Memory B cell (primary cell): ENCODE measurements at regions not wholly inside any gene's neighbourhood (a gene's known extent, or its start where the extent isn't known, plus 50 kb on each side); places are given as distances from the start of the nearest gene placed in this dataset.
"Not testable (repeated sequence)": the region's sequence is repeated elsewhere in the genome, so short reads cannot be mapped to it uniquely, and the experiment has no call there.

Experiments
- ATAC-seq: fragments of 150-1000 bp; cut with Tn5 transposase; 2 replicates; pipeline ENCODE4 v1.10.0; 2021; ENCODE audit warnings: low read depth, mild to moderate bottlenecking, moderate library complexity
- DNase-seq, 2 donors: peaks; one replicate each; pipeline ENCODE4 v3.0.0; 2022; ENCODE audit warnings: low spot score in 2 of 2
- H3K27ac Mint-ChIP-seq: one replicate; pipeline ENCODE4 v1.8.0; 2022; ENCODE audit warnings: mild to moderate bottlenecking, moderate library complexity, mixed read lengths
- H3K27me3 Mint-ChIP-seq: one replicate; pipeline ENCODE4 v1.8.0; 2022; ENCODE audit warnings: mixed read lengths
- H3K36me3 Mint-ChIP-seq: one replicate; pipeline ENCODE4 v1.8.0; 2022; ENCODE audit warnings: mild to moderate bottlenecking, mixed read lengths
- H3K4me1 Mint-ChIP-seq: one replicate; pipeline ENCODE4 v1.8.0; 2022; ENCODE audit warnings: mixed read lengths
- H3K4me3 Mint-ChIP-seq: one replicate; pipeline ENCODE4 v1.8.0; 2022; ENCODE audit warnings: mild to moderate bottlenecking, moderate library complexity, mixed read lengths
- H3K9me3 Mint-ChIP-seq: one replicate; pipeline ENCODE4 v1.8.0; 2022; ENCODE audit warnings: mixed read lengths

GRCh38 chr11:97895572-97895971, 1125.2 kb upstream of the CNTN5 start:
- no peak for DNase-seq
- Mint-ChIP-seq H3K4me3 (no peak overlapping the region), H3K9me3 (peaks cover 6% of the 10 kb centered on the region), H3K27me3 (no peaks in the 10 kb centered on the region), H3K4me1 (no peaks in the 10 kb centered on the region), H3K27ac (no peak overlapping the region), H3K36me3 (no peaks in the 10 kb centered on the region)
- no peak for ATAC-seq

- no peaks in the 10 kb centered on the region for H3K4me1 Mint-ChIP-seq
- H3K36me3 Mint-ChIP-seq = no peaks in the 10 kb centered on the region
- DNase-seq (no peak), ATAC-seq (no peak)
- peaks cover 6% of the 10 kb centered on the region for H3K9me3 Mint-ChIP-seq
- no peaks in the 10 kb centered on the region for H3K27me3 Mint-ChIP-seq
- H3K27ac Mint-ChIP-seq = no peak overlapping the region
- no peak overlapping the region for H3K4me3 Mint-ChIP-seq
Measured at GRCh38 chr11:97902828-97903227, 1117.9 kb upstream of the CNTN5 start.

- ATAC-seq (no peak), DNase-seq (no peak)
- Mint-ChIP-seq H3K4me3 (no peak overlapping the region), H3K9me3 (peaks cover 3% of the 10 kb centered on the region), H3K36me3 (no peaks in the 10 kb centered on the region), H3K27ac (no peak overlapping the region), H3K4me1 (no peaks in the 10 kb centered on the region), H3K27me3 (no peaks in the 10 kb centered on the region)
Measured at GRCh38 chr11:97905101-97905500, 1115.6 kb upstream of the CNTN5 start.

- H3K9me3 Mint-ChIP-seq = peaks cover 3% of the 10 kb centered on the region
- no peak overlapping the region for H3K4me3 Mint-ChIP-seq
- no peak for ATAC-seq
- H3K4me1 Mint-ChIP-seq = no peaks in the 10 kb centered on the region
- H3K27ac Mint-ChIP-seq = no peak overlapping the region
- no peaks in the 10 kb centered on the region for H3K27me3 Mint-ChIP-seq
- DNase-seq = no peak
- no peaks in the 10 kb centered on the region for H3K36me3 Mint-ChIP-seq
Measured at GRCh38 chr11:97905671-97906070, 1115.1 kb upstream of the CNTN5 start.

GRCh38 chr11:97908354-97908753, 1112.4 kb upstream of the CNTN5 start:
- ATAC-seq = no peak
- Mint-ChIP-seq H3K27ac (no peak overlapping the region), H3K36me3 (no peaks in the 10 kb centered on the region), H3K4me3 (no peak overlapping the region), H3K27me3 (no peaks in the 10 kb centered on the region), H3K4me1 (no peaks in the 10 kb centered on the region), H3K9me3 (peaks cover 1% of the 10 kb centered on the region)
- DNase-seq = no peak

- ATAC-seq (no peak), DNase-seq (no peak)
- Mint-ChIP-seq H3K4me3 (no peak overlapping the region), H3K36me3 (no peaks in the 10 kb centered on the region), H3K27me3 (no peaks in the 10 kb centered on the region), H3K27ac (no peak overlapping the region), H3K9me3 (peaks cover 1% of the 10 kb centered on the region), H3K4me1 (no peaks in the 10 kb centered on the region)
Measured at GRCh38 chr11:97909614-97910399, 1110.9 kb upstream of the CNTN5 start.

GRCh38 chr11:97912629-97913028, 1108.1 kb upstream of the CNTN5 start:
- no peak overlapping the region for H3K27ac Mint-ChIP-seq
- DNase-seq = no peak
- ATAC-seq = no peak
- H3K27me3 Mint-ChIP-seq = no peaks in the 10 kb centered on the region
- H3K9me3 Mint-ChIP-seq = no peaks in the 10 kb centered on the region
- H3K4me1 Mint-ChIP-seq = no peaks in the 10 kb centered on the region
- no peak overlapping the region for H3K4me3 Mint-ChIP-seq
- H3K36me3 Mint-ChIP-seq = no peaks in the 10 kb centered on the region

- not testable (repeated sequence) for H3K4me3 Mint-ChIP-seq, H3K27ac Mint-ChIP-seq, H3K27me3 Mint-ChIP-seq, H3K4me1 Mint-ChIP-seq, DNase-seq, H3K9me3 Mint-ChIP-seq, ATAC-seq, H3K36me3 Mint-ChIP-seq
Measured at GRCh38 chr11:97922933-97923332, 1097.8 kb upstream of the CNTN5 start.

- no peak for DNase-seq
- ATAC-seq = no peak
- Mint-ChIP-seq H3K9me3 (peaks cover 1% of the 10 kb centered on the region), H3K36me3 (no peaks in the 10 kb centered on the region), H3K4me3 (no peak overlapping the region), H3K27ac (no peak overlapping the region), H3K27me3 (no peaks in the 10 kb centered on the region), H3K4me1 (no peaks in the 10 kb centered on the region)
Measured at GRCh38 chr11:97934572-97935208, 1086.1 kb upstream of the CNTN5 start.

GRCh38 chr11:97937501-97937900, 1083.2 kb upstream of the CNTN5 start:
- H3K4me1 Mint-ChIP-seq = no peaks in the 10 kb centered on the region
- no peak overlapping the region for H3K27ac Mint-ChIP-seq
- H3K27me3 Mint-ChIP-seq = no peaks in the 10 kb centered on the region
- no peaks in the 10 kb centered on the region for H3K36me3 Mint-ChIP-seq
- no peak for ATAC-seq
- no peak overlapping the region for H3K4me3 Mint-ChIP-seq
- peaks cover 3% of the 10 kb centered on the region for H3K9me3 Mint-ChIP-seq
- no peak for DNase-seq

- Mint-ChIP-seq H3K4me1 (no peaks in the 10 kb centered on the region), H3K9me3 (peaks cover 5% of the 10 kb centered on the region), H3K27ac (no peak overlapping the region), H3K36me3 (no peaks in the 10 kb centered on the region), H3K4me3 (no peak overlapping the region), H3K27me3 (no peaks in the 10 kb centered on the region)
- DNase-seq = no peak
- no peak for ATAC-seq
Measured at GRCh38 chr11:97938789-97939188, 1082.0 kb upstream of the CNTN5 start.

GRCh38 chr11:97943493-97943892, 1077.3 kb upstream of the CNTN5 start:
- Mint-ChIP-seq H3K4me3 (no peak overlapping the region), H3K27ac (no peak overlapping the region), H3K27me3 (no peaks in the 10 kb centered on the region), H3K4me1 (no peaks in the 10 kb centered on the region), H3K36me3 (no peaks in the 10 kb centered on the region), H3K9me3 (peaks cover 5% of the 10 kb centered on the region)
- no peak for ATAC-seq
- DNase-seq = no peak

- ATAC-seq = no peak
- Mint-ChIP-seq H3K4me1 (no peaks in the 10 kb centered on the region), H3K27me3 (no peaks in the 10 kb centered on the region), H3K27ac (no peak overlapping the region), H3K36me3 (no peaks in the 10 kb centered on the region), H3K4me3 (no peak overlapping the region), H3K9me3 (peaks cover 7% of the 10 kb centered on the region)
- no peak for DNase-seq
Measured at GRCh38 chr11:97948793-97949192, 1072.0 kb upstream of the CNTN5 start.

- Mint-ChIP-seq H3K36me3 (no peaks in the 10 kb centered on the region), H3K9me3 (peaks cover 5% of the 10 kb centered on the region), H3K27ac (no peak overlapping the region)
Measured at GRCh38 chr11:97955595-97955994, 1065.2 kb upstream of the CNTN5 start.

GRCh38 chr11:97956904-97957303, 1063.8 kb upstream of the CNTN5 start:
- Mint-ChIP-seq H3K9me3 (peaks cover 3% of the 10 kb centered on the region), H3K27me3 (no peaks in the 10 kb centered on the region), H3K36me3 (no peaks in the 10 kb centered on the region), H3K4me3 (no peak overlapping the region), H3K27ac (no peak overlapping the region), H3K4me1 (no peaks in the 10 kb centered on the region)
- no peak for DNase-seq
- ATAC-seq = no peak

More at GRCh38 chr11:97955595-97955994, 1065.2 kb upstream of the CNTN5 start:
- Mint-ChIP-seq H3K4me1 (no peaks in the 10 kb centered on the region), H3K4me3 (no peak overlapping the region), H3K27me3 (no peaks in the 10 kb centered on the region)
- ATAC-seq (no peak), DNase-seq (no peak)
